ENCODE measurements at regions not wholly inside any gene's neighbourhood (a gene's known extent, or its start where the extent isn't known, plus 50 kb on each side); places are given as distances from the start of the nearest gene placed in this dataset.

DNA sequence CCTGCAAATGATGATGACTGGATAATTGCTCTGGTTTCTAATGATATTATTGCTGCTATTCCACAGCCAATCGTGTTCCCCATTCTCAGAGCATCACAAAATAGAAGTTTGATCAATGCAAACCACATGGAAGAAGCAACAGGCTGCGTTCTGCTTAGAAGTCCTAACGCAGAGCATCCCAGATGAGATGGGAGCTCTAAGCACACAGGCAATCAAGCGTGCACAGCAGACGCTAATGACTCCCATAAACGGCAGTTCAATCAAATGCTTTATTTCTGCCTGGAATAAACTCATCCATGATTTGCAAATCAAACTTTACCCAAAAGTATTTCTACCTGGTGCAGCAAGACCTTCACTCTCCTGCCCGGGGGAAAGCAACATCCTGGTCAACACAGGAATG lies 304.2 kb downstream of the FBXO15 start:
- no peak for DNase-seq

DNA sequence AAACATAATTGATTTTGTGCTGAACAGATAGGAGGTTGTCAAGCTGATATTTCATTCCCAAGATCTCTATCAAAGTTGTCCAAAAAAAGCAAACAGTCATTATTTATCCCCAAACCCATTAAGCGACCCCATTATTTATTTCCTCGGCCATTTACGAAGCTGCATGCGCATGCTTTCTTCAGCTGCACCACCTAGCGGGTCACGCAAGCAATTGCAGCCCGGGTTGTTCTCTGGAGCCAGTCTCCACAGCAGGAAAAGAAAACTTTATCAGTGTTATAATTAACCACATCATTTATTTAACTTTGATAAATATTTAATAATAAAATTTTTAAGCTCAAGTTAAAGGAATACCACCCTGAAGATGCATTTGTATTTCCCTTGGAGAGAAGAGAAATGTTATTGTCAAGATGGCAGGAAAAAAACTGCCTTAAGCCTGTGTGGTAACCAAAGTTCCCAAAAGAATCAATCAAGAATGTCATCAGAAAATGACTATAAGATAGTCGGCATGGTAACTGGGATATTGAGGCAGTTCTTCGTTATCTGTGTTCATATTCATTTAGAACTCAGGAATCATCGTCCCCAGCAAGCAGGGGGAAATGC lies 304.7 kb downstream of the FBXO15 start:
- DNase-seq, result peak; percentile 66

DNA sequence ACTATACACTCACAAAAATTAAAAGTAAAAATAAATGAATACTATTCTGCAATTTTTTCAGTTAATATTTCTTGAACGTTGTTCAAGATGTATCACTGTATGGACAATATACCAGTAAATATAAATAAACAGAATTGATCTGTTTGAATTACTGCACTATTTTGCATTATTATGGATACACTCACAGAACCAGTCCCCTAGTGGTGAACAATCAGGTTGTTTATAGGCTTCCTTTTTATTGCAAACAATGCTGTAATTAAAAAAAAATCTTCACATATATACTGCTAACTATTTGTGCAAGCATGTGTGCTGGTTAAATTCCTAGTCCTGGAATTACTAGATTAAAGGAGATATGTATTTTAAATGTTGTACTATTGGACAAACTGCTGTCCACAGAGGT lies 306.0 kb downstream of the FBXO15 start:
- no peak for DNase-seq

DNA sequence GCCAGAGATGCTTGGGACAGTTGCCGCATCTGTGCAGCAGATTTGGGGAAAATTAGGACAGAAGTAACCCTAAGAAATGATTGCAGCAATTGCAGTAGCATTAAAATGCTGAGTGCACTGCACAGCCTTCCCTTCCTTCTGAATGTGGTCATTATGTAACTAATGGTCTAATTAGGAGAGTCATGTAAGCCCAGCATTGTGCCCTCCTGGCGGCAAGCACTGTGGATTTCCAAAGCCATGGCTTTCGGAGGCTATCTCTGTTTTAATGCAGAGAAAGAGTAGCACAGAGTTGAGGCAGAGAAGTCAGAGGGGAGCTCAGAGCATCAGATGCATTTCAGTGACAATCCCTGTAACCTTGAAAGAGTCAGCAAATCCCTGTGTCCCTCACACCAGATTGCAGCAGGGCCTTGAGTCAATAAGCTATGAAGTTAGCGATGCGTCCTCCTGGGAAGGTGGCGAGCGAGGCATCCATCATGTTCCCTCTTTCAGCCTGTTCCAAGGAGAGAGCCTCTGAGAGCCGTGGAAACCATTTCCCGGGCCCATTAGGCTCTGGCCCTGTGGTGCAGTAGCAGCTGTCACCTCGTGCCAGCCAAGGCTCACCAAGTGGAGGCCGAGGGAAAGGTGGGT lies 307.2 kb downstream of the FBXO15 start:
- no peak for DNase-seq

DNA sequence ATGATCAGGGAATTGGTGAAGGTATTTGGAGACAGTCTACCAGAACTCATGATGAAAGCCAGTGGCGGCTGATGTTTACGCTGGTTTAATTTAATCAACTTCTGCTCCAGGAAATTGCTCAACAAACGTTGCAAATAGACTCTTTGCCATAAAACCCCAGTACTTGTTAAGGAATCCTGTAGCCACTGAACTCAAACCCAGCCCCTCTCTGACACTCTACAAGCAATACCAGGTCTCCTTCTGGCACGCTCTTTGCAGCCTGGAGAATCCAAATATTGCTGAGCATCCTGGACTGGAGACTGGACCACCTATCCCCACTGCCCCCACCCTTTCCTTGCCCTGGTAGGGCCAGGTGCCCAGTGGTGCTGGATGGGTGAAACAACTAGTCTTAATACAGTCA lies 308.2 kb downstream of the FBXO15 start:
- no peak for DNase-seq

DNA sequence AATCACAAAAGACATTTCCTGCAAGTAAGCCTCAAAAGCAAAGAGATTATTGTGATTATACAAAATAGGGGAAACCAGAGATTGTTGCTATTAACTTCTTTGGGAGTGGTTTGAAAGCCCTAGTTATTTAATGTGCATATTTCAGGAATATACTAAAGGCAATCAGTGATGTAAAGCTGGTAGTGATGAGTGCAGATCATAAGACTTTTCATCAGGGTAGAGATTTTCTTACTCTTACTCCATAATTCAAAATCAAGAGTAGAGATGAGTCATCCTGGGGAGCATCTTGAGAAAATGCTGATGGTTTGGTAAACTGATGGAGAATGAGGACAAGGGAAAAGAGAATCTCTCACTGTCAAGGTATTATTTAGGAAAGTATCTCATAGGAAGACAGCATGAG lies 309.5 kb downstream of the FBXO15 start:
- no peak for DNase-seq

DNA sequence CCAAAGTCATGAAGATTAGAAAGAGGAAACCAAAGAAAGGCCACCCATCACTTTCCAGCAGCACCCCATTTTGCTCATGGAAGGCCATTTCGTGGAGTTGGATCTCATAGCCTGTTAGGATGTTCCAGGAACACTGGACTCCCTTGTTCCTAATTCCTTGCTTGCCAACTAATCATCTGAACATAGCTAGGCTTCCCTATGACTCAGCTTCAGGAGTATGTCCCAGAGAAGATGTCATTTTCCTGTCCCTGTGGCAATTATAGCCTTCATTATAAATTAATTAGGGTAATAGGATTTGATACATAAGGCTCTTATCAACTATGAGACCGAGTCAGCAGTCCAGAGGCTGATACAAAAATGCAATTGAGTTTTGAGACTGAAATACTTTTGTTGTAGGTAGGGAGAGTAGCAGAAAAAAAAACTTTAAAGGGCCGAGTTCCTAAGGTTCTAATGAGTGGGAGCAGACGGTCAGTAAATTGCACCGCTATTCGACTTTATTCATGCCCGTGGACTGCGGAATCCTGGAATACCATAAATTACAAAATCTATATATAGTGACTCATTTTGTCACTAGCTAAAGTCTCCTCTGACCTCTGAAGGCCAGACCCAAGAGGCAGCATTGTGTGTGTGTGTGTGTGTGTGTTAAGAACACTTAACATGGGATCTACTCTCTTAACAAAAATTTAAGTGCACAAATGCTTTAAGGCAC lies 311.8 kb downstream of the FBXO15 start:
- no peak for DNase-seq

DNA sequence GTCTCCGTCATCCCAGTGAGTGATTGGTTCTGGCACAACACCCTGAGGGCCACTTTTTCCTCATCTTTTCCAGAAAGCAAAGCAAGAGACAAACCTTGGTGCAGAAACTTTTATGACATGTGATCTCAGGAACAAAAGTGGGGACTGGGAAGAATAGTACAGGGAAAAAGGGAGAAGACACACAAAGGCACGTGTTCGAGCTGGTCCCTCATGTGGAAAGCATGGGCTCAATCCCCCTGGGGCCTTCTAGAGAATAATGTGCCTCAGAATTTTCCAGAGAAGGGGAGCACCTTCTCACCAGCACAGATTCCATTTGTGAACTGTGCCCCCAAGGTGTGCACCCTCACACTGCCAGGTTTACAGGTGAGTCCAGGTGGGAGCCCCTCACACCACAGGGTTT lies 312.6 kb downstream of the FBXO15 start:
- DNase-seq, result no peak

DNA sequence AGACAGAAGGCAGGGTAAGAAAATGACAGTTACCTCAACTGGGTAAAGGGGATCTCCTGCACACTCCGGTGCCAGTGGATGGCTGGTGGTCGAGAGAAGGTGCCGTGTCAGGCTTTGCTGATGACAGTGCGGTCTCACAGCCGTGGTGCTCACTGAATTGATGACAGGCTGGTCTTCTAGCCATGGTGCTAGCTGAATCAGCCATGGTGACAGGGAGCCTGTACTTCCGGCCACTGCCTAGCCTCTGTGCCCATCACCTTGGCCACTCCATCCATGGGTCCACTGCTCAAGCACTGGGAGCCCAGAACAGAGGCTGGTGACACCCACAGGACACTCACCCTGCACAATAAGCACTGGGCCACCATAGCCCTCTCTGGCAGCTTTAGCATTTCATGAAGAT lies 315.9 kb downstream of the FBXO15 start:
- no peak for DNase-seq

DNA sequence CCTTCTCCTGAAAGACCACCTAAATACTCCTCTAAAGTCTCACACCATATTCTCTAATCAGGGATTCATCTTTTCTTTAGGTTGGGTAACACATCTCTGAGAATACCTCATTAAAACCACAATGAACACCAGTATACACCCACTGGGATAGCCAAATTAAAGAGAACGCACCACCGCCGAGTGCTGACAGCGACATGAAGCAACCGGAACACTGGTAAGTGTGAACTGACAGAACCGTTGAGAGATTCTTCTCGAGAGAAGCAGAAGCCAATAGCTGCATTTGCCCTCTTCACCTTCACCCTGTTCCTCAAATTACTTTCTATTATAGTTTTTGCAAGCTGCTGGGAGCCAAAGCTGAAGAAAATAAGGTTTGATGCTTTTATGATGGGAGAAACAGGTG lies 318.5 kb downstream of the FBXO15 start:
- DNase-seq, result no peak

DNA sequence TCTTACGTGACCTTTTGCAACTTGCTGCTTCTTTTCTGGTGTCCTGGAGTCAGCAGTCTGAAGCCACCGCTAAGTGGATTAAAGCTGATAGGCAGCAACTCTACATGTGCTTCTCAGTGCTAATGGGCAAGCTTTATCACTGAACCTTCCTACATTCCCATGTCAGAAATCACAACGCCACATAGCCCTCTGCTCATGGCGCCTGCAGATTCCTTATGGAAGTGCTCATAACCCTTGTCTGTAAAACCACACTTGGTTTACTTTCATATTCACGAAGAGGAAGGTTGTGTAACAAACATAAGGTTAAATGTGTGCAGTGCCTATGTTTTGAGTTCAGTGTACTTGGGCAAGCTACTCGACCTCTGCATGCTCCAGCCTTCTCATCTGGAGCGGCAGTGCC lies 319.8 kb downstream of the FBXO15 start:
- no peak for DNase-seq

DNA sequence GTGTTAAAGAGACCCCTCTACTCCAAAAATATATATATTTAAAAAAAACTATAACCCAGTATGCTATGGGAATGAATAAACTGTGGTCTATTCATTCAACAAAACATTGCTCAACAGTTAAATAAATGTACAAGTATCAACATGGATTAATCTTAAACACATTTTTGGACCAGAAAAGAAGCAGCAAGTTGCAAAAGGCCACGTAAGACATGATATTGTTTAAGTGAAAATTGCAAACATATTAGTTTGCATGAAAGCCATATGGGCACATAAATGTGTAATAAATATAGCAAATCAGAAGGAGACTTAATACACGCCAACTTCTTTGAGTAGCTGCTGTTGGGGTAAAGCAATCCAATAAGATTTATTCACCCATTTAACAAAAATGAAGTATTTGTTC lies 321.5 kb downstream of the FBXO15 start:
- no peak for DNase-seq

DNA sequence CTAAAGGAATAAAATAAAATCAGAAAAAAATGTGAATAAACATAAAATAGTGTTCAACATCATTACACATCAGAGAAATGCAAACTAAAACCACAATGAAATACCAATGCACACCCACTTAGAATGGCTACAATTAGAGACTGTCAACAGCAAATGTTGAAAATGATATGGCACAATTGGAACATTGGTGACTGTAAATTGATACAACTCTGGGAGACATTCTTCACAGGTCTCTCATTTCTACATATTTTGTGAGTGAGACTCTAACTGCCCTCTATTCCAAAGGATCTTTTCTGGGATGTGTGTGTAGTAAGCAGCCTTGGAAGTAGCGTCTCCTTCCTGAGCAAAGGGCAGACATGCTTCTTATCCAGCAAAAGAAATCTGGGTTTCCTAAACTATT lies 323.0 kb downstream of the FBXO15 start:
- DNase-seq, result no peak

DNA sequence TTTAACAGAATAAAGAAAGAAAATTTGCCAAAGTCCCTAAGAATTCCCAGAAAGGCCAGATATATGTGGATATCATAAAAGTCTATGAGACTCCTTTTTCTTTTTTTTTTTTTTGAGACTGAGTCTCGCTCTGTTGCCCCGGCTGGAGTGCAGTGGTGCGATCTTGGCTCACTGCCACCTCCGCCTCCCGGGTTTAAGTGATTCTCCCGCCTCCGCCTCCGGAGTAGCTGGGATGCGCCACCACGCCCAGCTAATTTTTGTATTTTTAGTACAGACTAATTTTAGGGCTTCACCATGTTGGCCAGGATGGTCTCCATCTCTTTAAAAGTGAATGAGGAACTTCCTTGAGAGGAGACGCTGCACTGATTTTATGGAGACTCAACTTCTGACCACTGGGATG lies 335.2 kb downstream of the FBXO15 start:
- DNase-seq, result no peak

DNA sequence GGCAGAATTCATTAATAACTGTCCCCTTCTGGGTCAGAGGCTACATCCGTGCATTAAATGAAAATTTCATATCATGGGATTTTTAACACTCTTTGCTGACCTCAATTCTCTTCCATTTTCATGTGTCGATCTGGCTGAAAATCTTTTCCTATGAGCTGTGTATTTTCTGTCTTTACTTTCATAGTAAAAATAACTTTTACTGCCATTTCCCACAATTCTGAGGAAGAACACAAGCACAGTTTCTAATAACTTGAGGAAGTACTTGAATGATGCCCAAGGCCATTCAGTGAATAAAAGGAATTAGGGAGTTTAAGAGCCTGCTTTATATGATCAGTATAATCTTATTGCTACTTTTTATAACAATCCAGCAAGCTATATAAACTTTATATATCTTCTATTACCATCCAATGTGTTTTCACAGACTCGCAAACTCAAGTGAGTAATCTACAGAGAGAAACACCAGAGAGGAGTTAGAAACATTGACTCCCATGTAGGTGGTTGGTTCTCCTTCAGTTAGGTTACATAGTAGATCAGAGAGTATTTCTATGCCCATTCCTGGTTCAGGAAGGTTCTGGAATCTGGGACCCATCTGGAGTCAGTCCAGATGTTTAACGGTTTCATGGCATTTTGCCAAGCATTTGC lies 340.0 kb downstream of the FBXO15 start:
- DNase-seq, result no peak

DNA sequence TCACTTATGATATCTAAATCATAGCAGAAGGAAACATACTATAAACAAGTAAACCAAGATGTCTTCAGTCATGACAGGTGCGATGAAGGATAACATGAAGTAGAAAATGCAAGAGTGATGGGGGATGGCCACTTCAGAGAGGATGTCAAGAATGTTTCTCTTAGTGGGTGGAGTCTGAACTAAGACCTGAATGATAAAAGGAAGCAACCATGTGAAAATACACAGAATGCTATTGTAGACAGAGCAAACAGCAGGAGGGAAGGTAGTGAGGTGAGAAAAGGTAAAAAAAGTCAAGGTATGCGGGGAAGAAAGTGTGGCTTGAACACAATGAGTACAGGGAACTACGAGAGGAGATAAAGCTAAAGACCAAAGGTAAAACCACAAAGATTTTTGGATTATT lies 341.6 kb downstream of the FBXO15 start:
- DNase-seq, result no peak

DNA sequence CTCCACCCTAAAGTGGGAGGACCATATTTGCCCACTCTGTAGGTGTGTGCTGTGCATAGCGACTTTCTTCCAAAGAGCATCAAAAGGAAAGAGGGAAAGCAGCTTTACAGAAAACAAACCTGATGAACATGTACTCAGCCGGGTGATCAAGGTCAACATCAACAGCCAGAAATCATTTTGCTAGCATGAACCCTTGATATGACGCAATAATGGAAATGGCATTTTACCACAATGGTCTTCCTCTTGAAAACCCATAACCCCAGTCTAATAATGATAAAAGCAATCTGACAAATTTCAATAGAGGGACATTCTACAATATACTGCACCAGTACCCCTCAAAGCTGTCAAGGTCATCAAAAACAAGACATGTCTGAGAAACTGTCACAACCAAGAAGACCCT lies 350.2 kb downstream of the FBXO15 start:
- no peak for DNase-seq

DNA sequence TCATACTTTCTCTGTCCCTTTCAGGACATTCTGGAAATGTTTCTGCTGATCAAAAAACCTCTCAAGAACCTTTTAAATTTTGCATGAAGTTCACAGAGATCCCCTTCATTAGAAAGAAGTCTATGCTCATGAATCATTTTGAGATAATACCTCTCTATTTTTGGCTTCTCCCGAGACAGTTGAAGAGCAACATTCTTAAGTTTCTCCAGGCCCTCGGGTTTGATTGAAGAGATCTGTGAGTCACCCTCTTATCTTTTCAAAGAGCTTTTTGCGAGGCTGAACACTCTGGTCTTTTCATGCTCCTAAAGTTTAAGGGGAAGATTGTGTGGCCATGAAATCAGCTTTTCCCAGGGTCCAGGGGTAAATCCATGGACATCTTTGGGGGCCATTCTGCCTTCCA lies 354.2 kb downstream of the FBXO15 start:
- DNase-seq, result no peak

DNA sequence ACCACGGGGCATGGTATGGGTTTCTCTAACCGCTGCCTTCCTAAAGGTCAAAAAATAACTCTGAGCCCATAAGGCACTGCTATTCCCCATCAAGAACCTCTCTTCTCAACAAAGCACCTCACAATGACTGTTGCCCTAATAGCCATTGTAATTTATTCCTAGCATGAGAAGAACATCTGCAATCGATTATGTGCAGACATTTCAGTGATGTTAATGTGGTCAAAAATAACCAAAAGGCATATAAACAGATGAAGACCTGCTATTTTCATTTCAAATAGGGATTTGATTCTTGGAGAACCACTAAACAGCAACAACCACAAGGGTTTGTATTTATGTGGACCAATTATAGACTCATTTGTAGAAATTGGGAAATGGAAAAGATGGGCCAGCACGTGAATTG lies 356.6 kb downstream of the FBXO15 start:
- no peak for DNase-seq

DNA sequence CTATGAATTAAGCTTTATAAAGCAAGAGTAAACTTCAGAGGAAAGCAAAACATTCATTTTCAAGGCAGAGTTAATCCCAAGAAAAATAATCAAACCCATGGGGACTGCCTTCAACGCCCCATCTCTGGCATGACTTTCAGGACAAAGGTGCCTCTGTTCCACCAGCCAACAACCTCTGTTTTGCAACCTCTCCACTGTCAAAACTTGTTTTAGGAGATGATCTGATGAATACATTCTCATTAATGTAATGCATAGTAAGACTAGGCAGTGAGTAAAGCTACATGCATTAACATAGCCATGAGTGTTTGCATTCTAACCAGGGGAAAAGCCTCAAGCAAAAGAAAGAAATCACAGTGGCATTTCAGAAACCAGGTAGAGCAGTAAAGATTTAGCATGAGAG lies 357.0 kb downstream of the FBXO15 start:
- no peak for DNase-seq

DNA sequence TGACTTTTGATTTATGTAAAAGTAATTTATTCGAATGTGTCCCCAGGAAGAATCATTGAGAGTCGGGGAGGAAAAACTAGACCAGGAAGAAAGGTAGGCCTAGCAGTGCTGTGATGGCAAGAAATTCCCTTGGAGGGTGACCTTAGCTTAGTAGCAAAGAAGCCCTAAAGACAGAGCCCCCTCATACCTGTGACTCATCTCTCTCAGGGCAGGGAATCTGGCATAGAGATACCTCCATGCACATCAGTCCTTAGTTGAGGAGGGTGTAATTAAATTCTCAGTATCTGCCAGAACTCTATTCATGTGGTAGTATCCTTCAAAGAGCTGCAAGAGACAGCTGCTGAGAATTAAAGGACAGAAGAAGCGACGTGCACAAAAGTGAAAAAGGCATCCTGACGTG lies 360.3 kb downstream of the FBXO15 start:
- DNase-seq, result no peak

DNA sequence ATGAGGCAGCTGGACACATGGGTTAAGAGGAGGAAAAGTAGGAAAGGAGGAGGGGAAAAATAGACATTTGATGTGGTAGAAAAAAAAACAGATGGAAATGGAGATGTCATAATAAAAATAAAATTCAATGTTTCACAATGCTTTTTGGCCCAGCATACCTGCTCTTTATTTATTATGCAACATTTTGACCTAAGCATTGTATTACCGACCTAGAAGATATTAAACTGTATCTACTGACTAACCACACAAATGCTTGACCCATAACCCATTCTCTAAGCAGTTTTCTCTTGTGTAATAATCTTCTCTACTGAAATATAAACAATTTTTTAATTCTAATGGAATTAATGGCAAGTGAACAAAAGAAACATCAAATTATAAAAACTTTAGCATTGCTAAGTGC lies 362.3 kb downstream of the FBXO15 start:
- DNase-seq, result no peak

DNA sequence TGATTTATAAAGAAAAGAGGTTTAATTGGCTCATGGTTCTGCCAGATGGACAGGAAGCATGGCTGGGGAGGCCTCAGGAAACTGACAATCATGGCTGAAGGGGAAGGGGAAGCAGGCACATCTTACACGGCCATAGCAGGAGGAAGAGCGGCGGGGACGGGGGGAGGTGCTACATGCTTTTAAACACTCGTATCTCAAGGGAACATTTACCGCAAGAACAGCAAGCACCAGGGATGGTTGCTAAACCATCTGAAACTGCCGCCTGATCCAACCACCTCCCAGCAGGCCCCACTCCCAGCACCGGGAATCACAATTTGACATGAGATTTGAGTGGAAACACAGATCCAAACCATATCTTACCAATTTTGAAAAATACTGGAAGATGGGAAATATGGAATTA lies 362.8 kb downstream of the FBXO15 start:
- no peak for DNase-seq

DNA sequence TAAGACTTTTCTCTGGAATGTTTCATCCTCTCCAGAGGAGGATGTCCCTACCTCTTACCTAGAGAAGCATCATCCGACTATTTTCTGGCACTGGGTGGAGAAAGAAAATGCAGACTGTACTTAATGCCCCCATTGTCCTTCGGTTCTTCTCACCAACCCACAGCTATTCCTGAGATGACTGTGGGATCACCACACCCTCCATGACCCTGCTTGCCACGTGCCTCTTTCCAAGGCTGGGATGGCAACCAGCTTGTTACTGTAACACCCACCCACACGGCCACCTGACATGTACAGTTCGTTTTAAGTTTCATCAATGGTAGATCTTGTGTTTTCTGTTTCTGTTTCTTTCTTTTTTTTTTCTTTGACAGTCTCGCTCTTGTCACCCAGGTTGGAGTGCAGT lies 365.2 kb downstream of the FBXO15 start:
- no peak for DNase-seq

All from stimulated activated CD8-positive, alpha-beta memory T cell treated with anti-CD3 and anti-CD28 coated beads, Interleukin-4, amount 100 ng/mL, for 48 hours (primary cell).